GM12891 (cell line): ENCODE measurements at regions not wholly inside any gene's neighbourhood (a gene's known extent, or its start where the extent isn't known, plus 50 kb on each side); places are given as distances from the start of the nearest gene placed in this dataset.

Source experiments
- POLR2A ChIP-seq: IDR thresholded peaks from 2 replicates; pipeline ENCODE4 v1.6.1; 2011; ENCODE audit warnings: low read depth, low read length, control low read depth
- POLR2AphosphoS5 ChIP-seq: IDR thresholded peaks from 2 replicates; pipeline ENCODE4 v1.6.1; 2011; ENCODE audit warnings: low read depth, low read length, control low read depth
- SPI1 ChIP-seq: IDR thresholded peaks from 2 replicates; pipeline ENCODE4 v1.6.1; 2011; ENCODE audit warnings: low read depth, low read length, control low read depth
- TAF1 ChIP-seq: IDR thresholded peaks from 2 replicates; pipeline ENCODE4 v1.6.1; 2011; ENCODE audit warnings: low read depth, low read length, control low read depth

GRCh38 chr5:68647743-68648142, 432.2 kb downstream of the PIK3R1 start:
- TF ChIP-seq POLR2AphosphoS5 (no peak), POLR2A (no peak), SPI1 (no peak), TAF1 (no peak)
